CD1c-positive myeloid dendritic cell (primary cell): ENCODE measurements at regions not wholly inside any gene's neighbourhood (a gene's known extent, or its start where the extent isn't known, plus 50 kb on each side); places are given as distances from the start of the nearest gene placed in this dataset.

ENCODE experiments used
- DNase-seq: peaks from one replicate; pipeline ENCODE4 v3.0.0-alpha.2; 2016; ENCODE audit errors: extremely low spot score

- DNase-seq, result no peak
Measured at GRCh38 chr13:65054277-65054676, 2175.9 kb downstream of the PCDH9 start.

DNA sequence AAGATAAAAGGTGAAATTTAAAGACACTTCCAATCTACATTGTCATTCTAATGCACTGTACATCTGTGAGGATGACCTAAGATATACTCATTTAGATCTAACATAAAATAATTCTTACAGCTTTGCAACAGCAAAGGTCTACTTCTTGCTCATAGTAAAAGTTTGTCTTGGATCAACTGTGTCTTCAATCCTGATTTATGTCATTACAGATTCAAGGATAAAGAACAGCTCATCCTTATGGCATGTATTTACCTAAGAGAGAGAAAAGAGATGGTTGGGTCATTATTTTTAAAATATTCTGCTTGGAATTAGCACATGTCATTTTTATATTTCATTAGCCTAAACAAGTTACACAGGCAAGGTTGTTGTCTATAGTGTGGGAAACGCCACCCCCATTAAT lies 2193.1 kb downstream of the PCDH9 start:
- no peak for DNase-seq

DNA sequence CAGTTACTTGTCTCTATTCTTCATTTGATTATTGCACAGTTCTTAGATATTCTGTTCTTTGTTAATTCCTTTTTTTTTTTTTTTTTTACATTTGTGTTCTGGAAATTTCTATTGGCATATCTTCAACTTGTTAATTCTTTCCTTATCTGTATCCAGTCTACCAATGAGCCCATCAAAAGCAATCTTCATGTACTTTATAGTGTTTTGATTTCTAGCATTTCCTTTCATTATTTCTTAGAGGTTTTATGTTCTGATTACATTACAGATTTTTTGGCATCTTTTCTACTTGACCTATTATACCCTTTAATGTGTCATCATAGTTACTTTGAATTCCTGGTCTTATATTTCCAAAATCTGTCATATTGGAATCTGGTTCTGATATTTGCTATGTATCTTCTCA lies 2194.8 kb downstream of the PCDH9 start:
- DNase-seq, result no peak

DNA sequence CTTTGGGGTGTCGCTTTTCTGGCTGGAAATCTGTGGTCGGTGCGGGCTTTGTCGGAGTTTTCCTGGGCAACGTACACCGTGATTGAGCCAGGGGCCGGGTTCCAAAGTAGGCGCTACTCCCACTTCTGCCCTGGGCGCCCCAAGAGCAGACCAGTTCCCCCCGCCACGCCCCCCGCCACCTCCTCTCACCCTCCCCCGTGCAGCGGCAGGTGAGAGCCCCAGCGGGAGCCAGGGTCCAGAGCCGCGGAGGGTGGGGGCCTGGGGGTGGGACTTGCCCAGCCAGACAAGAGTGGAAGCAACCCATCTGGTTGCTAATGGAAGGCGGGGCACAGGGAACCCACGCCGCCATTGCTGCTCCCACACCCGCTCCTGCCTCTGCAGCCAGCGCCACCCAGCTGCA lies 2195.9 kb downstream of the PCDH9 start:
- DNase-seq, result no peak

GRCh38 chr13:65032825-65033224 lies 2197.3 kb downstream of the PCDH9 start:
- no peak for DNase-seq

DNA sequence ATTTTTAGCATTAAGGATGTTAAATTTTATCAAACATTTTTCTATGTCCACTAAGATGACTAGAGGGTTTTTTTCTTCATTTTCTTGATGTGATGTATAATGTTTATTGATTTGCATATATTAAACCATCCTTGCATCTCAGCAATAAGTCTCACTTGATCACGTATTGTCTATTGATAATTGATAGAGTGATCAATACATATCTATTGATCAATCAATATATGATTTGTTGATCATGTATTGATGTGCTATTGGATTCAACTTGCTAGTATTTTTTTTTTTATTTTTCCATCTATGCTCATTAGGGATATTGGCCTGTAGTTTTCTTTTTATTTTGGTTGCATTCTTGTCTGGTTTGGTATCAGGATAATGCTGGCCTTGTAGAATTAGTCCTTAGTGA lies 2202.0 kb downstream of the PCDH9 start:
- no peak for DNase-seq

- no peak for DNase-seq
Measured at GRCh38 chr13:65026505-65026904, 2203.6 kb downstream of the PCDH9 start.

GRCh38 chr13:65011378-65011777 lies 2218.8 kb downstream of the PCDH9 start:
- DNase-seq, result no peak

- no peak for DNase-seq
Measured at GRCh38 chr13:64997438-64997837, 2232.7 kb downstream of the PCDH9 start.

GRCh38 chr13:64993514-64994164 lies 2236.5 kb downstream of the PCDH9 start:
- no peak for DNase-seq

- no peak for DNase-seq
Measured at GRCh38 chr13:64992314-64992713, 2237.8 kb downstream of the PCDH9 start.

DNA sequence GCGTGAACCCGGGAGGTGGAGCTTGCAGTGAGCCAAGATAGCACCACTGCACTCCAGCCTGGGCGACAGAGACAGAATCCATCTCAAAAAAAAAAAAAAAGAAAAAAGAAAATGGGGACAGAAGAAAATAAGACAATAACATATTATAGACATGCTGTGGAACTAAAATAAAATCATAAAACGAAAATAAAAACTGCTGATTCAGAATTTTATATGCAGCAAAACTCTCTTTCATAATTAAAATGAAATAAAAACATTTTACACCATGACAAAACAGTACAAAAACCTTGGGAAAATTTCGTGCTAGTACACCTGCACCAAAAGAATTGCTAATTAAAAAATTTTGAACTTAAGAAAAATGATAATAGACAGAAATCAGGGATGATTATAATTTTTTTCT lies 2245.1 kb downstream of the PCDH9 start:
- DNase-seq, result no peak

DNA sequence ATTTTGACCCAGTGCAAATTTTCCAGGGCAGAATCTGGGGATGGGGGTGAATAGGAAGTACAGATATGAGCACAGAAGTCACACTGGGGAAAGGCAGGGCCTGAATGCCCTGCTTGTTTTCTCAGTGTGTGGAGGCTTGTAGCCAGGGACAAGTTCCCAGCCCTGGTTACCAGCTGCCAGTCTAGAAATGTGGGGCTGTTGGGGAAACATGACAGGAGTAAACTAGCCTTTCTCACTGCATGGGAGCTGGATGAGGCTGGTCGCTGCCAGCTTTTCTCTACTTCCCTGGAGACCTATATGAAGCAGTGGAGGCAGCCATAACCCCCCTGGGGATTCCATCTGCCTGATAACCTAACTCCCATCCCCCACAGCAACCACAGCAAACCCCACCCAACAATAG lies 2267.7 kb downstream of the PCDH9 start:
- DNase-seq, result no peak

GRCh38 chr13:64959276-64959675 lies 2270.9 kb downstream of the PCDH9 start:
- DNase-seq, result no peak

DNA sequence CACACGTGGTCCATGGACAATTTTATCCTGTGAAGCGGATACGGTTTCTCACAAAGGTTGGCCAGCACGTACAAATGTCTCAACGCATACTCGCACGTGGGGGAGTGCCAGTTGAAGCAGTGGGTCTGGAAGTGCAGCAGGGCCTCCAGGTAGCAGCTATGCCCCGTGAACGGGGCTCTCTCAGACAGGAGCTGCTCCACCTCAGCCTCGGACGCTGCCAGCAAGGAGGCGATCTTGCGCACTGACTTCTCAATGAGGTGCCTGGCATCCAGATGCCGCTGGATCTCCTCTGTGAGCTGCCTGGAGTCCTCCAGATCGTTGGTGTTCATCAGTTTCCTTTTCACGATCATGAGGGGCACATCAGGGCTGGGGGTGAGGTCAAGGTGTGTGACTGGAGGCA lies 2272.0 kb downstream of the PCDH9 start:
- DNase-seq, result no peak

DNA sequence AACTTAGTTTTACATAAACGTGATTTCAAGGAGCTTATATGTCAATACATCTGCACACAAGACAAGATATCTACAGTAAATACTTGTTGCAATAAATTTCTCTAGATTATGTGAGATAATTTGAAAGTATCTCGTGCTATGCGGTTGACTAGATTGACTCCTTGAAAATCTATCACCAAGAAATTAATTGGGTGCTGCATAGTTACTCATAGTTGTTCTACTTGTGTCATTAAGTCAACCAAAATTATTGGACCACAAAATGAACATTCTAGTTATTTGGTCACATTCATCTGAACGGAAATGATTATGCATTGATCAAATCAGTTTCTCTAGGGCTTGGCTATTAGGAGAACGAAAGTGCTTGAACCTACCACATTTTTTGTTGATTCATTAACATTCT lies 2291.5 kb downstream of the PCDH9 start:
- DNase-seq, result no peak

DNA sequence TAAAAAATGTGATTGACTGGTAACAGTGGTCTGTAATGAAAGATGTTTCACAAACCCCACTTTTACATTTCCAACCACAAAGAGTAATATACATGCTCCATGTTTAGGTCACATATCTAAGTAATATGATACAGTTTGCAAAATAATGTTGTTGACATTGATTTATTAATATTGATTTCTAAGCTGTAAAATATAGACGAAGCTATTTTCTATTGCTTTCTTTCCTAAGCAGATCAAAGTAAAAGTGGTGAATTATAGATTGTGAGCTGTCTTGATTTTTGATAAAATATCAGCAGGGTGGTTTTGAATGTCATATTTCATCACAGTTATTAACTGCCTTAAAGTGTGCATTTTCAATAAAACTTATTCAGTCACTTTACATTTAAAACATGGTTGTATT lies 2292.8 kb downstream of the PCDH9 start:
- no peak for DNase-seq

DNA sequence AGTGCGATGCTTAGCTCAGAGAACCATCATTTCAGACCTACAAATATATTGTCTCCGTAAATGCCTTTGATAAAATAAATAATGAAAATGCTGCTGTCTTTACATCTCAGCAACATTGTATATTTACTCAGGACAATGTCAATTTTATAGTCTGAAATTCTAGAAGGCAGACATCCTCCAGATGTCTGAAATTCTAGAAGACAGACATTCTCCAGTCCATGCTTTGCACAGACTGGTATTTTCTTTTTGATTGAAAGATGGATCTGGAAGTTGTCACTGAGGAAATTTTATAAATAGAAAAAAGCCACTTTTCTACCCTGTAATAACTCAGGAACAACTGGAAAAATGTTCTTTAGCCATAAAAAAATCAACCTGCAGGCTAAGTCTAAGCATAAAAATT lies 2293.3 kb downstream of the PCDH9 start:
- no peak for DNase-seq

DNA sequence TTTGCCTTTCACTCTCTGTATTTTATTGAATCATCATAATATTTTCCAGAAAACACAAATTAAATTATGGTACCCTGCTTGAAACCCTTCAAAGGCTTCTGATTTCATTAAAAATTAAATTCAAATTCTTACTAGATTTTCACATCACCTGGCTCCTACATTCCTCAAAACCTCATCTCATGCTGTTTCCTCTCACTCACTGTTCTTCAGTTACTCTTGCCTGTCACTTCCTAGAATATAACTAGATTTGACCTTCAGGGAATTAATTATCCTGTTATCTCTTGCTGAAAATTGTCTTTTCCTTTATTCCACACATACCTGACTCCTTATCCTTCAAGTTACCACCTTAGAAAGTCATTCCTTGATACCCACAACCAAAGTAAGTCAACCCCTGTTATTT lies 2294.7 kb downstream of the PCDH9 start:
- DNase-seq, result no peak

DNA sequence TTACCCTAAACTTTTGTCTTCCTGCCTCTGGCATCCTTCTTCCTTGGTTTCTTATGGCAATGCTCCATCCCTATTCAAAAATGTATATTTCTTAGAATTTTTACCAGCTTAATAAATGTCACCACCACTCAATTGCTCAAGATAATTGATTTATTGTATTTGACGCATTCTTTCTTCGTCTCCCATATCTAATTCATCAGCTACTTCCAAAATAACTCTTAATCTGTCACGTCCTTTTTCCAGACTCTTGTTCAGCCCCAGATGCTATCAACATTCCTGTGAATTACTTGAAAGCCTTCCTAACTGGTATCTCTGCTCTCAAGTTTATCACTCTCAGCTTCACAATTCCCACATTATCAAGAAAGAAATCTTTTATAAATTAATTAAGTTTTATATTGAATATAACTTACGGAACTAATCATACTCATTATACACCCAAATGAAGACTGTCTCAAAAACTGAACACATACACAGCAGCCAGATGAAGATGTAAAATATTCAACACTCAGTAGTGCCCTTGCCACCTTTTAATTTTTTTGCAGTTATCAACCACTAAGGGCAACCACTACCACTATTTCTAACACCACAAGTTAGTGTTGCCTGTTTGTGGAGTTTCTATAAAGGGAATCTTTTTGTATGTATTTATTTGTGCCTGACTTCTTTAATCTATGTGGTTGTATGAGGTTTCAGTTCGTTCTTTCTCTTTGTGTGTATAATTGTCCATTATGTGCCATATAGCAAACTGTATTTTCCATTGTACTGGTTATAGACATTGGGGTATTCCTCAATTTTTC lies 2295.4 kb downstream of the PCDH9 start:
- DNase-seq, result no peak

- DNase-seq, result no peak
Measured at GRCh38 chr13:64930636-64931035, 2299.5 kb downstream of the PCDH9 start.

DNA sequence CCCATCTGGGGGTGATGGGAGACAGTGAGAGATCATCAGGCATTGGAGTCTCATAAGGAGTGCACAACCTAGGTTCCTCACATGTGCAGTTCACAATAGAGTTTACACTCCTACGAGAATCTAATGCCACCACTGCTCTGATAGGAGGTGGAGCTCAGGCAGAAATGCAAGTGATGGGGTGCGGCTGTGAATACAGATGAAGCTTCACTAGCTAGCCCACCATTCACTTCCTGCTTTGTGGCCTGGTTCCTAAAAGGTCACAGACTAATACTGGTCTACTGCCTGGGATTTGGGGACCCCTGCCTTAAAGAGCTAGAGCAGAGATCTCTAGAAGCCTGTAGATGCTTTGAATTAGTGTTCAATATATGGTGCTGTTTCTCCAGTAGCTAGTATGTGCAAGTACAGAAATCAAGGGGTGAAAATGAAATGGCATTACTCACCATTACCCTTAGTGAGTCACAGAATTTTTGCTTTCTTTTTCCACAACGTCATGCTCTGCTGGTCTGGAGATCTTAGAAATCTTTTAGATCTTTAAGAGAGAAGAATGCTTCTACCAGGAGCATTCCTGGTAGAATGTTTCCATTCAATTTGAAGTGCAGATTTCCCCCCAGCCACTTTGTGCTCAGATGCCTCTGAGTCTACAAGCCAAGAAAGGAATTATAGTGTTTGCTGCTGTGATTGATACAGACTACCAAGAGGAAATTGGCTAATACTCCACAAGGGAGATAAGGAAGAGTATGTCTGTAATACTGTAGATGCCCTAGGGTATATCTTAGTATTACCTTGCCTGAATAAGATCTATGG lies 2301.2 kb downstream of the PCDH9 start:
- no peak for DNase-seq

GRCh38 chr13:64925727-64926126 lies 2304.4 kb downstream of the PCDH9 start:
- DNase-seq, result no peak
